Thyroid gland (tissue), 4 donors: ENCODE measurements at regions not wholly inside any gene's neighbourhood (a gene's known extent, or its start where the extent isn't known, plus 50 kb on each side); places are given as distances from the start of the nearest gene placed in this dataset.
"Not testable (repeated sequence)": the region's sequence is repeated elsewhere in the genome, so short reads cannot be mapped to it uniquely, and the experiment has no call there.

ENCODE experiments used
- DNase-seq, 2 donors: peaks; one replicate each; pipeline ENCODE4 v3.0.0-alpha.2; 2019
- H3K27ac ChIP-seq, 3 donors: fragments of 200-600 bp; sonication (generic); 1 replicate in 2 of 3; 2 replicates in 1 of 3; pipeline ENCODE4 v1.5.1; 2016 to 2019; ENCODE audit warnings: mild to moderate bottlenecking in 1 of 3, moderate library complexity in 1 of 3
- H3K27me3 ChIP-seq: fragments of 200-600 bp; sonication (generic); one replicate; pipeline ENCODE4 v1.5.1; 2019
- H3K36me3 ChIP-seq, 2 donors: fragments of 200-600 bp; sonication (generic); one replicate each; pipeline ENCODE4 v1.5.1; 2016 to 2019
- H3K4me1 ChIP-seq, 2 donors: fragments of 200-600 bp; sonication (generic); one replicate each; pipeline ENCODE4 v1.5.1; 2017 to 2019
- H3K4me3 ChIP-seq, 3 donors: fragments of 200-600 bp; sonication (generic); replicated peaks in 1 of 3; 1 replicate in 2 of 3; 2 replicates in 1 of 3; pipeline ENCODE4 v1.5.1; 2016; ENCODE audit warnings: mild to moderate bottlenecking in 1 of 3
- H3K9me3 ChIP-seq: fragments of 200-600 bp; sonication (generic); one replicate; pipeline ENCODE4 v1.5.1; 2017
- CTCF ChIP-seq, 6 experiments: fragments of 200-600 bp in 3 of 6; fragments of 450-650 bp in 3 of 6; sonication (generic) in 3 of 6; IDR thresholded peaks; one replicate each; pipeline ENCODE4 v1.5.1; 2016 to 2019; ENCODE audit warnings: antibody characterized with exemption in 6 of 6, mild to moderate bottlenecking in 2 of 6, inconsistent platforms in 1 of 6, moderate library complexity in 1 of 6
- POLR2A ChIP-seq, 2 donors: fragments of 450-650 bp; IDR thresholded peaks; one replicate each; pipeline ENCODE4 v1.6.1; 2017; ENCODE audit warnings: antibody characterized with exemption in 2 of 2, mild to moderate bottlenecking in 2 of 2, moderate library complexity in 1 of 2
- WGBS, 2 donors: methylation state at CpG; one replicate each; pipeline ENCODE4 v1.1.5; 2017; 5-methylcytosine and 5-hydroxymethylcytosine counted together
- intact Hi-C: fragments of 100-400 bp; cut with DNase I; formaldehyde crosslinking; loops from one replicate; pipeline ENCODE4 v1.15.1; 2023

GRCh38 chr5:66368811-66369210 lies 224.7 kb downstream of the SREK1 start:
- Histone ChIP-seq H3K27ac (no peak overlapping the region), H3K4me3 (no peak overlapping the region), H3K36me3 (no peaks in the 10 kb centered on the region), H3K9me3 (no peaks in the 10 kb centered on the region), H3K27me3 (no peaks in the 10 kb centered on the region), H3K4me1 (no peaks in the 10 kb centered on the region)
- intact Hi-C loops = no loop called here
- WGBS, 2 donors = 84 to 90% methylated on average over 2 of the region's 2 CpGs
- TF ChIP-seq CTCF (IDR thresholded peaks at IDR 0.05) (no peak), POLR2A (IDR thresholded peaks at IDR 0.05) (no peak)
- DNase-seq = no peak

- intact Hi-C loops = no loop called here
- no peak overlapping the region for H3K4me3 ChIP-seq
- TF ChIP-seq POLR2A (IDR thresholded peaks at IDR 0.05) (no peak), CTCF (IDR thresholded peaks at IDR 0.05) (no peak)
- no peak overlapping the region for H3K27ac ChIP-seq
- H3K4me1 ChIP-seq = no peaks in the 10 kb centered on the region
- no peaks in the 10 kb centered on the region for H3K36me3 ChIP-seq
- H3K9me3 ChIP-seq = no peaks in the 10 kb centered on the region
- H3K27me3 ChIP-seq = no peaks in the 10 kb centered on the region
- no peak for DNase-seq
These were observed 218.4 kb upstream of the MAST4 start for GRCh38 chr5:66377747-66378146.

GRCh38 chr5:66378407-66378806 lies 217.8 kb upstream of the MAST4 start:
- no peaks in the 10 kb centered on the region for H3K9me3 ChIP-seq
- H3K4me3 ChIP-seq = no peak overlapping the region
- intact Hi-C loops = no loop called here
- WGBS, 2 donors = 67 to 81% methylated on average over 1 of the region's 1 CpG
- no peaks in the 10 kb centered on the region for H3K36me3 ChIP-seq
- no peak overlapping the region for H3K27ac ChIP-seq
- no peaks in the 10 kb centered on the region for H3K27me3 ChIP-seq
- TF ChIP-seq POLR2A (IDR thresholded peaks at IDR 0.05) (no peak), CTCF (IDR thresholded peaks at IDR 0.05) (no peak)
- no peak for DNase-seq
- H3K4me1 ChIP-seq = no peaks in the 10 kb centered on the region

GRCh38 chr5:66382152-66382551 lies 214.0 kb upstream of the MAST4 start:
- no peaks in the 10 kb centered on the region for H3K36me3 ChIP-seq
- H3K4me3 ChIP-seq = no peak overlapping the region
- whole genome bisulfite sequencing, 2 donors = 91 to 92% methylated on average over 3 of the region's 3 CpGs
- H3K9me3 ChIP-seq = no peaks in the 10 kb centered on the region
- no peak for DNase-seq
- H3K27ac ChIP-seq = no peak overlapping the region
- no peaks in the 10 kb centered on the region for H3K27me3 ChIP-seq
- TF ChIP-seq CTCF (IDR thresholded peaks at IDR 0.05) = no peak
- no peak for TF ChIP-seq POLR2A (IDR thresholded peaks at IDR 0.05)
- intact Hi-C loops = no loop called here
- H3K4me1 ChIP-seq = no peaks in the 10 kb centered on the region

- intact Hi-C loops, H3K36me3 ChIP-seq: not testable (repeated sequence)
- WGBS, 2 donors = 100% methylated on average over 3 of the region's 3 CpGs; no CpG with 5 or more reads in 1 of the 2 donors
These were observed 191.0 kb upstream of the MAST4 start for GRCh38 chr5:66405145-66405544.

GRCh38 chr5:66406761-66407336 lies 189.3 kb upstream of the MAST4 start:
- Histone ChIP-seq H3K36me3 (no peaks in the 10 kb centered on the region), H3K9me3 (no peaks in the 10 kb centered on the region), H3K4me1 (no peaks in the 10 kb centered on the region), H3K4me3 (no peak overlapping the region), H3K27ac (no peak overlapping the region), H3K27me3 (no peaks in the 10 kb centered on the region)
- WGBS, 2 donors = 80 to 89% methylated on average over 3 of the region's 3 CpGs
- DNase-seq = no peak
- intact Hi-C loops = no loop called here
- no peak for TF ChIP-seq CTCF (IDR thresholded peaks at IDR 0.05)

More at GRCh38 chr5:66405145-66405544, 191.0 kb upstream of the MAST4 start:
- not testable (repeated sequence) for H3K27ac ChIP-seq, H3K9me3 ChIP-seq, H3K4me1 ChIP-seq, DNase-seq, H3K27me3 ChIP-seq, H3K4me3 ChIP-seq
